GOT3 (cell line): ENCODE measurements at regions not wholly inside any gene's neighbourhood (a gene's known extent, or its start where the extent isn't known, plus 50 kb on each side); places are given as distances from the start of the nearest gene placed in this dataset.
"Not testable (repeated sequence)": the region's sequence is repeated elsewhere in the genome, so short reads cannot be mapped to it uniquely, and the experiment has no call there.

Experiments used
- DNase-seq: peaks from one replicate; lab custom pipeline; 2025; ENCODE audit warnings: mixed read lengths; lab: John Stamatoyannopoulos, UW

- DNase-seq = no peak
Measured at GRCh38 chr4:123638834-123639233, 242.2 kb downstream of the SPRY1 start.

GRCh38 chr4:123640271-123640670 lies 243.7 kb downstream of the SPRY1 start:
- no peak for DNase-seq

GRCh38 chr4:123640824-123641223 lies 244.2 kb downstream of the SPRY1 start:
- DNase-seq = no peak

GRCh38 chr4:123643691-123644090 lies 247.1 kb downstream of the SPRY1 start:
- no peak for DNase-seq

- no peak for DNase-seq
Measured at GRCh38 chr4:123649250-123649644, 252.7 kb downstream of the SPRY1 start.

GRCh38 chr4:123649645-123650391 lies 253.2 kb downstream of the SPRY1 start:
- no peak for DNase-seq

GRCh38 chr4:123651066-123651465 lies 254.5 kb downstream of the SPRY1 start:
- no peak for DNase-seq

- DNase-seq = no peak
Measured at GRCh38 chr4:123651536-123652180, 255.1 kb downstream of the SPRY1 start.

GRCh38 chr4:123652476-123652875 lies 255.9 kb downstream of the SPRY1 start:
- DNase-seq = no peak

- DNase-seq = no peak
Measured at GRCh38 chr4:123653236-123653635, 256.6 kb downstream of the SPRY1 start.

- not testable (repeated sequence) for DNase-seq
Measured at GRCh38 chr4:123656746-123657294, 260.2 kb downstream of the SPRY1 start.

- DNase-seq = not testable (repeated sequence)
Measured at GRCh38 chr4:123657606-123658005, 261.0 kb downstream of the SPRY1 start.

GRCh38 chr4:123659262-123659661 lies 262.7 kb downstream of the SPRY1 start:
- DNase-seq = no peak

- no peak for DNase-seq
Measured at GRCh38 chr4:123659730-123660129, 263.1 kb downstream of the SPRY1 start.

- DNase-seq = no peak
Measured at GRCh38 chr4:123661080-123661737, 264.6 kb downstream of the SPRY1 start.

- DNase-seq = no peak
Measured at GRCh38 chr4:123662827-123663226, 266.2 kb downstream of the SPRY1 start.

- no peak for DNase-seq
Measured at GRCh38 chr4:123666486-123666885, 269.9 kb downstream of the SPRY1 start.

- no peak for DNase-seq
Measured at GRCh38 chr4:123667496-123667895, 270.9 kb downstream of the SPRY1 start.

- no peak for DNase-seq
Measured at GRCh38 chr4:123667991-123668390, 271.4 kb downstream of the SPRY1 start.

- no peak for DNase-seq
Measured at GRCh38 chr4:123671636-123672404, 275.2 kb downstream of the SPRY1 start.

GRCh38 chr4:123672987-123673386 lies 276.4 kb downstream of the SPRY1 start:
- DNase-seq = no peak

- no peak for DNase-seq
Measured at GRCh38 chr4:123673971-123674370, 277.4 kb downstream of the SPRY1 start.
